Panc1 (cell line): ENCODE measurements at regions not wholly inside any gene's neighbourhood (a gene's known extent, or its start where the extent isn't known, plus 50 kb on each side); places are given as distances from the start of the nearest gene placed in this dataset.

Experiments
- ATAC-seq: fragments of 200-7000 bp; cut with Tn5 transposase; 2 replicates; pipeline ENCODE4 v1.9.1; 2020; ENCODE audit warnings: mild to moderate bottlenecking, moderate library complexity
- BruUV-seq: library from RNA; stranded (reverse); fragments of 400-500 nt; replicated peaks from 2 replicates; lab custom pipeline; 2021; lab: Mats Ljungman, UMichigan
- CTCF ChIA-PET: fragments of 300-600 bp; sonication (Branson Sonifier 250); formaldehyde crosslinking; loops from one replicate; lab custom pipeline; 2022; ENCODE audit warnings: antibody characterized with exemption; lab: Charles Lee
- POLR2A ChIA-PET: fragments of 300-600 bp; sonication (Branson Sonifier 250); formaldehyde crosslinking; loops from one replicate; lab custom pipeline; 2022; ENCODE audit warnings: antibody characterized with exemption; lab: Charles Lee
- DNase-seq: peaks from one replicate; pipeline ENCODE4 v3.0.0-alpha.2; 2010; ENCODE audit warnings: low read depth, low spot score
- H3K27ac ChIP-seq: 2 replicates; pipeline ENCODE4 v1.5.1; 2011; ENCODE audit warnings: mild to moderate bottlenecking, low read length, inconsistent platforms
- H3K27me3 ChIP-seq: fragments of 200-500 bp; sonication (Bioruptor generic); 2 replicates; pipeline ENCODE4 v1.6.0; 2014; ENCODE audit warnings: low read length, inconsistent platforms; ENCODE audit not compliant: control insufficient read depth, insufficient read depth
- H3K36me3 ChIP-seq: fragments of 200-500 bp; sonication (Bioruptor generic); 2 replicates; pipeline ENCODE4 v1.5.1; 2014; ENCODE audit warnings: inconsistent platforms, mild to moderate bottlenecking, low read length, moderate library complexity; ENCODE audit not compliant: control insufficient read depth, insufficient read depth
- H3K4me1 ChIP-seq: 2 replicates; pipeline ENCODE4 v1.5.1; 2011; ENCODE audit warnings: inconsistent platforms, mild to moderate bottlenecking, low read length, moderate library complexity; ENCODE audit not compliant: control insufficient read depth, insufficient read depth
- H3K4me3 ChIP-seq, 2 experiments: 2 replicates each; pipeline ENCODE4 v1.5.1; 2011 to 2012; ENCODE audit warnings: low read depth in 2 of 2, low read length in 2 of 2, mild to moderate bottlenecking in 2 of 2, inconsistent platforms in 1 of 2, moderate library complexity in 1 of 2
- H3K9me3 ChIP-seq: fragments of 200-500 bp; sonication (Bioruptor generic); 2 replicates; pipeline ENCODE4 v1.5.1; 2014; ENCODE audit warnings: low read depth, mild to moderate bottlenecking, inconsistent platforms, low read length, moderate library complexity; ENCODE audit not compliant: control insufficient read depth, insufficient read depth
- POLR2AphosphoS5 ChIP-seq: IDR thresholded peaks from 2 replicates; pipeline ENCODE4 v1.6.1; 2012; ENCODE audit warnings: mild to moderate bottlenecking, low read depth, low read length, moderate library complexity
- SIN3A ChIP-seq: IDR thresholded peaks from 2 replicates; pipeline ENCODE4 v1.6.1; 2012; ENCODE audit warnings: low read depth, mild to moderate bottlenecking, low read length, moderate library complexity, borderline replicate concordance; ENCODE audit not compliant: insufficient read depth
- TCF7L2 ChIP-seq: IDR thresholded peaks from 2 replicates; pipeline ENCODE4 v1.6.1; 2011; ENCODE audit warnings: mild to moderate bottlenecking, low read depth, low read length, inconsistent platforms
- in situ Hi-C: cut with HindIII; loops from 2 replicates; pipeline ENCODE4 v1.10.0; 2016; ENCODE audit warnings: low sequenced_read_pairs, low pct_unique_long_range_greater_than_20kb
- intact Hi-C: fragments of 100-400 bp; cut with micrococcal nuclease; formaldehyde crosslinking; loops from one replicate; pipeline ENCODE4 v1.10.0; 2022; ENCODE audit not compliant: unreplicated experiment
- TF ChIP-seq, protein P1 (sequence below), 2 experiments: IDR thresholded peaks; 2 replicates each; pipeline ENCODE4 v1.6.1; 2011 to 2012; ENCODE audit warnings: low read depth in 2 of 2, control low read depth in 1 of 2, low read length in 1 of 2, mild to moderate bottlenecking in 1 of 2, moderate library complexity in 1 of 2; ENCODE audit not compliant: insufficient read depth in 1 of 2
- TF ChIP-seq, protein P2 (sequence below): fragments of 450-650 bp; IDR thresholded peaks from 2 replicates; pipeline ENCODE4 v1.5.1; 2017; ENCODE audit warnings: mild to moderate bottlenecking

- Histone ChIP-seq H3K9me3 (no peaks in the 10 kb centered on the region), H3K27me3 (no peaks in the 10 kb centered on the region), H3K36me3 (no peaks in the 10 kb centered on the region), H3K4me3 (no peak overlapping the region), H3K4me1 (no peaks in the 10 kb centered on the region), H3K27ac (no peak overlapping the region)
- no TSS peak for BruUV-seq
- ChIA-PET CTCF (no interaction called here), POLR2A (no interaction called here)
- ATAC-seq (no peak), DNase-seq (no peak)
- TF ChIP-seq TCF7L2 (no peak), POLR2AphosphoS5 (no peak)
- intact Hi-C loops (no loop called here), in situ Hi-C loops (no loop called here)
Measured at GRCh38 chr9:109599711-109600110, 101.6 kb upstream of the PTPN3 start.

DNA sequence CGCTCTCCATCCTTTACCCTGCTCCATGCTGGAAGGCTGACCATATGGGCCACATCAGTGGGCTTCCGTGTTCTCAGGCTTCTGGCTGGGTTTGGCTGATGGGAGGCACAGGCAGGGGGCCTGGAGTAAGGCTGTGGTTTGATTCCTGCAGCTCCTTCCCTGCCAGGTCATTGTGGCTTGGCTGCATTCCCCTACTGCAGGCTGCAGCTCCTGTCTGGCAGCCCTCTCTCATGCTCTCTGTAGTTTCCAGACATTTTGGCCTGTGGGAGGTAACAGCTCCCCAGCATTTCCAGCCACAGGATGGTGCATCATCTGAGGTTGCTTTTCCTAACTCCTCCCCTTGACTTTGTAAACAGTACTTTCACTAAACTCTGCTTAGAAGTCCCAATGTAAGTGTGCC lies 102.0 kb upstream of the PTPN3 start:
- DNase-seq (no peak), ATAC-seq (no peak)
- no peaks in the 10 kb centered on the region for H3K27me3 ChIP-seq
- ChIA-PET POLR2A (no interaction called here), CTCF (no interaction called here)
- H3K36me3 ChIP-seq: no peaks in the 10 kb centered on the region
- H3K4me3 ChIP-seq: no peak overlapping the region
- no peak for TF ChIP-seq POLR2AphosphoS5
- no peak for TF ChIP-seq SIN3A
- no peak for TF ChIP-seq TCF7L2
- TF ChIP-seq, protein P1, sequence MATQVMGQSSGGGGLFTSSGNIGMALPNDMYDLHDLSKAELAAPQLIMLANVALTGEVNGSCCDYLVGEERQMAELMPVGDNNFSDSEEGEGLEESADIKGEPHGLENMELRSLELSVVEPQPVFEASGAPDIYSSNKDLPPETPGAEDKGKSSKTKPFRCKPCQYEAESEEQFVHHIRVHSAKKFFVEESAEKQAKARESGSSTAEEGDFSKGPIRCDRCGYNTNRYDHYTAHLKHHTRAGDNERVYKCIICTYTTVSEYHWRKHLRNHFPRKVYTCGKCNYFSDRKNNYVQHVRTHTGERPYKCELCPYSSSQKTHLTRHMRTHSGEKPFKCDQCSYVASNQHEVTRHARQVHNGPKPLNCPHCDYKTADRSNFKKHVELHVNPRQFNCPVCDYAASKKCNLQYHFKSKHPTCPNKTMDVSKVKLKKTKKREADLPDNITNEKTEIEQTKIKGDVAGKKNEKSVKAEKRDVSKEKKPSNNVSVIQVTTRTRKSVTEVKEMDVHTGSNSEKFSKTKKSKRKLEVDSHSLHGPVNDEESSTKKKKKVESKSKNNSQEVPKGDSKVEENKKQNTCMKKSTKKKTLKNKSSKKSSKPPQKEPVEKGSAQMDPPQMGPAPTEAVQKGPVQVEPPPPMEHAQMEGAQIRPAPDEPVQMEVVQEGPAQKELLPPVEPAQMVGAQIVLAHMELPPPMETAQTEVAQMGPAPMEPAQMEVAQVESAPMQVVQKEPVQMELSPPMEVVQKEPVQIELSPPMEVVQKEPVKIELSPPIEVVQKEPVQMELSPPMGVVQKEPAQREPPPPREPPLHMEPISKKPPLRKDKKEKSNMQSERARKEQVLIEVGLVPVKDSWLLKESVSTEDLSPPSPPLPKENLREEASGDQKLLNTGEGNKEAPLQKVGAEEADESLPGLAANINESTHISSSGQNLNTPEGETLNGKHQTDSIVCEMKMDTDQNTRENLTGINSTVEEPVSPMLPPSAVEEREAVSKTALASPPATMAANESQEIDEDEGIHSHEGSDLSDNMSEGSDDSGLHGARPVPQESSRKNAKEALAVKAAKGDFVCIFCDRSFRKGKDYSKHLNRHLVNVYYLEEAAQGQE (IDR thresholded peaks at IDR 0.05; ENCODE audit: insufficient read depth in 1 of 2, low read depth in 2 of 2, low read length in 1 of 2): no peak
- TF ChIP-seq, protein P2, sequence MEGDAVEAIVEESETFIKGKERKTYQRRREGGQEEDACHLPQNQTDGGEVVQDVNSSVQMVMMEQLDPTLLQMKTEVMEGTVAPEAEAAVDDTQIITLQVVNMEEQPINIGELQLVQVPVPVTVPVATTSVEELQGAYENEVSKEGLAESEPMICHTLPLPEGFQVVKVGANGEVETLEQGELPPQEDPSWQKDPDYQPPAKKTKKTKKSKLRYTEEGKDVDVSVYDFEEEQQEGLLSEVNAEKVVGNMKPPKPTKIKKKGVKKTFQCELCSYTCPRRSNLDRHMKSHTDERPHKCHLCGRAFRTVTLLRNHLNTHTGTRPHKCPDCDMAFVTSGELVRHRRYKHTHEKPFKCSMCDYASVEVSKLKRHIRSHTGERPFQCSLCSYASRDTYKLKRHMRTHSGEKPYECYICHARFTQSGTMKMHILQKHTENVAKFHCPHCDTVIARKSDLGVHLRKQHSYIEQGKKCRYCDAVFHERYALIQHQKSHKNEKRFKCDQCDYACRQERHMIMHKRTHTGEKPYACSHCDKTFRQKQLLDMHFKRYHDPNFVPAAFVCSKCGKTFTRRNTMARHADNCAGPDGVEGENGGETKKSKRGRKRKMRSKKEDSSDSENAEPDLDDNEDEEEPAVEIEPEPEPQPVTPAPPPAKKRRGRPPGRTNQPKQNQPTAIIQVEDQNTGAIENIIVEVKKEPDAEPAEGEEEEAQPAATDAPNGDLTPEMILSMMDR: no peak
- no peak overlapping the region for H3K27ac ChIP-seq
- BruUV-seq: no TSS peak
- H3K4me1 ChIP-seq: no peaks in the 10 kb centered on the region
- intact Hi-C loops: no loop called here
- no peaks in the 10 kb centered on the region for H3K9me3 ChIP-seq
- in situ Hi-C loops: no loop called here

GRCh38 chr9:109601181-109601580 lies 103.1 kb upstream of the PTPN3 start:
- no TSS peak for BruUV-seq
- ChIA-PET CTCF (interaction anchor here (0.6 kb wide), 1 partner anchor 469 kb away, joined by 3 read pairs; no protein-coding TSS in a partner anchor), POLR2A (no interaction called here)
- H3K27ac ChIP-seq: no peak overlapping the region
- no peaks in the 10 kb centered on the region for H3K36me3 ChIP-seq
- intact Hi-C loops: no loop called here
- no peaks in the 10 kb centered on the region for H3K27me3 ChIP-seq
- no peaks in the 10 kb centered on the region for H3K4me1 ChIP-seq
- in situ Hi-C loops: no loop called here
- DNase-seq (no peak), ATAC-seq (no peak)
- no peak for TF ChIP-seq POLR2AphosphoS5
- TF ChIP-seq TCF7L2: no peak
- TF ChIP-seq, protein P1 (IDR thresholded peaks at IDR 0.05; ENCODE audit: insufficient read depth in 1 of 2, low read depth in 2 of 2, low read length in 1 of 2): no peak
- TF ChIP-seq, protein P2: no peak
- TF ChIP-seq SIN3A: no peak
- H3K9me3 ChIP-seq: no peaks in the 10 kb centered on the region
- H3K4me3 ChIP-seq: no peak overlapping the region
